ENCODE measurements at regions not wholly inside any gene's neighbourhood (a gene's known extent, or its start where the extent isn't known, plus 50 kb on each side); places are given as distances from the start of the nearest gene placed in this dataset.

DNA sequence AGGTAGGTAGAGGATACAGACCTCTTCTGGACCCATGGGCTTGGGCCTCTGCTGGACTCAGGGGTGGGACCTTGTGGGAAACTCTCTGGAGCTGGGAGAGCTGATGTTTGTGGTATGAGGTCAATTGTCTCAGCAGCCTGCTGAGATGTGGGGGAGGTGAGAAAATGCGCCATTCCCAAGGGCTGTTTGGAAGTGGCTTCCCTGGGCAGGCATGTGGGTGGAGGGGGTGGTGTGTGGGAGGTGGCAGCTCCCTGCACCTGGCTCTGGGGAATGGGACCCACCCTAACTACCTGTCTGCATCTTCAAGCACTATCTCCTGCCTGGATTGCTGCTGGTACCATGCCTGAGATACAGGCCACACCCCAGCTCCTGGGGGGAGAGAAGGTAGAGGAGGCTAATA is 97.4 kb upstream of the THY1 start:
- Mint-ChIP-seq H3K27me3 (peaks cover 4% of the 10 kb centered on the region), H3K27ac (no peak overlapping the region), H3K4me3 (no peak overlapping the region), H3K9me3 (no peaks in the 10 kb centered on the region), H3K4me1 (no peaks in the 10 kb centered on the region), H3K36me3 (no peaks in the 10 kb centered on the region)
- CTCF ChIA-PET = no interaction called here
- DNase-seq = no peak

DNA sequence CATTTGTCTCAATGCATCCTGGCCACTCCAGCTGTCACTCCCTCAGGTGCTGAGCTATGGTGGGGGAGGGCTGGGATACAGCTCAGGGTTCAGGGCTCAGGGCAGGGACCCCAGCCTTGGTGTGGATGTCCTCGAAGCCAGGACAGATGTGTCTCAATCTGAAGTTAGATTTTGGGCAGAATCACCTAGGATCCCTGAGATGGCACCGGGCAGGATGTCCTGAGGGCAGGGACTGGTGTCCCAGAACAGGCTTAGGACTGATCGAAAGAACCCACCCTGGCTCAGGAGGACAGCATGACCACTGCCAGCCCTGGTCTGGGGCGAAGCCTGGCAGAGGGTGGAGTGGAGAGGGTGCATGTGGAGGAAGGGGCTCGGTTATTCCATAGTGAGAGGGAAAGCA is 96.8 kb upstream of the THY1 start:
- H3K36me3 Mint-ChIP-seq = no peaks in the 10 kb centered on the region
- H3K4me3 Mint-ChIP-seq = no peak overlapping the region
- no peak overlapping the region for H3K27ac Mint-ChIP-seq
- CTCF ChIA-PET = no interaction called here
- no peak for DNase-seq
- peaks cover 4% of the 10 kb centered on the region for H3K27me3 Mint-ChIP-seq
- no peaks in the 10 kb centered on the region for H3K9me3 Mint-ChIP-seq
- H3K4me1 Mint-ChIP-seq = no peaks in the 10 kb centered on the region

- peak; percentile 39 for DNase-seq
- H3K36me3 Mint-ChIP-seq = no peaks in the 10 kb centered on the region
- no peaks in the 10 kb centered on the region for H3K9me3 Mint-ChIP-seq
- no peaks in the 10 kb centered on the region for H3K4me1 Mint-ChIP-seq
- H3K27me3 Mint-ChIP-seq = peaks cover 2% of the 10 kb centered on the region
- CTCF ChIA-PET = no interaction called here
- no peak overlapping the region for H3K27ac Mint-ChIP-seq
- H3K4me3 Mint-ChIP-seq = no peak overlapping the region
Measured at GRCh38 chr11:119518746-119519730, 96.1 kb upstream of the THY1 start.

GRCh38 chr11:119515771-119516400 is 92.9 kb upstream of the THY1 start:
- Mint-ChIP-seq H3K36me3 (no peaks in the 10 kb centered on the region), H3K4me1 (no peaks in the 10 kb centered on the region), H3K4me3 (no peak overlapping the region), H3K27ac (no peak overlapping the region), H3K9me3 (no peaks in the 10 kb centered on the region), H3K27me3 (peaks cover 20% of the 10 kb centered on the region)
- CTCF ChIA-PET = no interaction called here
- DNase-seq = no peak

DNA sequence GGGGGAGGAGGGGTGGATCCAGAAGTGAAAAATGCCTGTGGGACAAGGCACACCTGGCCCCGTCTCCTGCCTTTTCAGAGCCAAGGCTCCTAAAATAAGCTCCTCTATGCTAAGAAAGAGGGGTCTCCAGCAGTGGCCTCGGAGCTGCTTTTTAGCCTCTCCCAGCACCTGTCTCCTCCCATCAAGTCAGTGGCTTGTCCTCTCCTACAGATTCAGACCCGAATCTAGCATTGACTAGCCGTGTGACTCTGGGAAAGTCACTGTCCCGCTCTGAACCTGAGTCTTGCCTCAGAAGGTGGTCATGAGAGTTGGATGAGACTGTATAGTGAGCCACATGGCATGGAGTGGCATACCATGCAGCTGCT is 90.8 kb upstream of the THY1 start:
- no peak for DNase-seq
- Mint-ChIP-seq H3K27me3 (peaks cover 20% of the 10 kb centered on the region), H3K36me3 (no peaks in the 10 kb centered on the region), H3K9me3 (no peaks in the 10 kb centered on the region), H3K27ac (no peak overlapping the region), H3K4me1 (no peaks in the 10 kb centered on the region), H3K4me3 (no peak overlapping the region)
- CTCF ChIA-PET = interaction anchor here (0.9 kb wide), 1 partner anchor 128 kb away, joined by 3 read pairs; no protein-coding TSS in a partner anchor

DNA sequence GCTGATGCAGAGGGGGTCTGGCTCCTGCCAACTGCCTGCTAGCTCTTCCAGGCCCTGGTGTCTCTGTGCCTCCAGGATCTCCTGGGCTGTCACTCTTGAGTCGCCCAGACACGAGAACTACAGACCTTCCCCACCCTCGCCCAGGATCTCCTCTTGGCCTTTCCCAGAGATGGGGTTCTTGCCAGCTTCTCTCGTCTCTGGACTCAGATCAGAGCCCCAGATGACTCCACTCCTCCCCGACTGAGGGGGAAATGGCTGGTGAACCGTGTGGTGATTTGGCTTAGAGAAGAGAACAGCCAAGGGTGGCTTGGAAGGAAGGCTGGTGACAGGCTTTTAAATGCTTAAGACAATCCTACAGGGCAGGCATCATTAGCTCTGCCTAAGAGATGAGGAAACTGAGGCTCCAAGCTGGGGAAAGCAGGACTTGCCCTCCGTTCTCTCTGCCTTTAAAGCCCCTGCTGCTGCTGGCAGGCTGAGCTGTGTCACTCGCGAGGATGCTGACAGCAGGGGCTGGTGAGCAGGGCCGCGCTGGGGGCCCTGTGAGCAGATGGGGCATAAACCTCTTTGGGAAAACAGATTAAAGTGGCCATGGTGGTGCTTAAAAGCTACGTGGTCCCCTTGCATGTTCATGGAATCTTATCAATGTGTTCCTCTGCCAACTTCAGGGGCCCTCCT is 90.3 kb upstream of the THY1 start:
- CTCF ChIA-PET = interaction anchor here (0.9 kb wide), 1 partner anchor 128 kb away, joined by 3 read pairs; no protein-coding TSS in a partner anchor
- Mint-ChIP-seq H3K4me3 (no peak overlapping the region), H3K27me3 (peaks cover 20% of the 10 kb centered on the region), H3K27ac (no peak overlapping the region), H3K9me3 (no peaks in the 10 kb centered on the region), H3K36me3 (no peaks in the 10 kb centered on the region), H3K4me1 (no peaks in the 10 kb centered on the region)
- no peak for DNase-seq

DNA sequence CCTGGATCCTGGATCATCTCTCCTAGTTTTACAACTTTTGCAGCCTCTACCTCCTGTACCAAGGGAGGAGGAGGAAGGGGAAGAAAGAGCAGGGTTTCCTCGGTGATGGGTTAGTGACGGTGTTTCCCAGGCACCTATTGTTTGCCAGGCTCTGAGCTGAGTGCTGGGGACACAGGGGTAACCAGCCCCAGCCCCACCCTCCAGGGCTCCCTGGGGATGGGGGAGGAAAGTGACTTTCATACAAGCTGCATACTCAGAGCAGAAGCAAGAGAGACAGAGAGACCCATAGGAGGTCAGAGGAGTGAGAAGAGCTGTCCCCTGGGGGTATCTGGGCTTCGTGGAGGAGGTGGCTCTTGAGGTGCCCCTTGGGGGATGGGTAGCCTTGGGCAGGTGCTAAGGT is 89.4 kb upstream of the THY1 start:
- Mint-ChIP-seq H3K27me3 (peaks cover 20% of the 10 kb centered on the region), H3K4me1 (no peaks in the 10 kb centered on the region), H3K4me3 (no peak overlapping the region), H3K9me3 (no peaks in the 10 kb centered on the region), H3K27ac (no peak overlapping the region), H3K36me3 (no peaks in the 10 kb centered on the region)
- no peak for DNase-seq
- CTCF ChIA-PET = no interaction called here

DNA sequence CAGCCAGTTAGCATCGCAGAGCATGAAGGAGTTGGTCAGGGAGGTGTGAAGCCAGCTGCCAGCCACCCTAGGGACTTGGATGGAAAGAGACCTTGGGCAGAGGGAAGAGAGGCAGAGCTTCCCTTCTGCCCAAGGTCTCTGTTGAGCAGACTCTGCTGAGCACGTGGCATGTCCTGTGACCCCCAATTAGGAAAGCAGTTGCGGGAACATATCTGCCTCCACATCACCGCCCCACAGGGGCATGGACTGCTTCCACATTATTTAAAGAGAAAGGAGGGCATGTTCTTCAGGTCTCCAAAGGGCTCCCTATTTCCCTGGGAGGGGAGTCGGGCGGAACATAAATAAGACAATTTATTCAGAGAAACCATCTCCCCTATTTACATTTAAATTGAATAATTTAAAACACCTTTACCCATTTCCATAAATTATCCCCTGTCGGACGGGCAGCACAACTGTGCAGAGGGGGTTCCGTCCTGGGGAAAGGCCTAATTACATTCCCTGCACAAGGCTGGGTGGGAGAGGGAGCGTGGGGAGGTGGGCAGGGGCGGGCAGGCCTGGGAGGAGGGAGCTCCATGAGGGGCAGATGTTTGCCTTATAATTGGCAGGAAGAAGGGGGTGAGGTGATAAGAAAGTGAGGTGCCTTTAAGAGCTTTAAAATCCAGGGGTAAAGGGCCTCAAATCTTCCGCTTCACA is 88.8 kb upstream of the THY1 start:
- CTCF ChIA-PET = no interaction called here

GRCh38 chr11:119509969-119510401 is 87.0 kb upstream of the THY1 start:
- DNase-seq = no peak
- no peaks in the 10 kb centered on the region for H3K4me1 Mint-ChIP-seq
- no peaks in the 10 kb centered on the region for H3K36me3 Mint-ChIP-seq
- CTCF ChIA-PET = interaction anchor here (1.0 kb wide), 1 partner anchor 35 kb away, joined by 3 read pairs; no protein-coding TSS in a partner anchor
- H3K4me3 Mint-ChIP-seq = no peak overlapping the region
- H3K9me3 Mint-ChIP-seq = no peaks in the 10 kb centered on the region
- no peak overlapping the region for H3K27ac Mint-ChIP-seq
- H3K27me3 Mint-ChIP-seq = peaks cover 24% of the 10 kb centered on the region

More for the DNA sequence above, 88.8 kb upstream of the THY1 start:
- Mint-ChIP-seq H3K27ac (no peak overlapping the region), H3K4me3 (no peak overlapping the region), H3K9me3 (no peaks in the 10 kb centered on the region), H3K36me3 (no peaks in the 10 kb centered on the region), H3K4me1 (no peaks in the 10 kb centered on the region), H3K27me3 (peaks cover 20% of the 10 kb centered on the region)
- DNase-seq = no peak

DNA sequence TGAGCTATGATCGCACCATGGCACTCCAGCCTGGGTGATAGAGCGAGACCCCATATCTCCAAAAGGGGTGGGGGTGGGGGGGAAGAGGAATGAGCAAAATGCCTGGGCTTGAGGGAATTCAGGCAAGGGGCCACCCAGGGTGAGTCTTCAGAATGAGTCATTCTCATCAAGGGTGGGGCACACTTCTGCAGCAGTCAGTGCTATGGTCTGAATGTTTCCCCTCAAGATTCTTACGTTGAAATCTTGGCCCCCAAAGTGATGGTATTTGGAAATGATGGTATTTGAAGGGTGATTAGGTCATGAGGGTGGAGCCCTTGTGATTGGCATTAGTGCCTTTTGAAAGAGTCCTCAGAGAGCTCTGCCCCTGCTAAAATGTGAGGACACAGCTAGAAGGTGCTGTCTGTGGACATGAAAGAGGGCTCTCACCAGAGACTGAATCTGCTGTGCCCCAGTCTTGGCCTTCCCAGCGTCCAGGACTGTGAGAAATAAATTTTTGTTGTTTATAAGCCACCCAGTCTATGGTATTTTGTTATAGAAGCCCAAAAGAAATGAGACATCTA is 86.4 kb upstream of the THY1 start:
- DNase-seq = no peak
- no peak overlapping the region for H3K4me3 Mint-ChIP-seq
- H3K27ac Mint-ChIP-seq = no peak overlapping the region
- no peaks in the 10 kb centered on the region for H3K9me3 Mint-ChIP-seq
- CTCF ChIA-PET = no interaction called here
- H3K4me1 Mint-ChIP-seq = no peaks in the 10 kb centered on the region
- H3K36me3 Mint-ChIP-seq = no peaks in the 10 kb centered on the region
- peaks cover 24% of the 10 kb centered on the region for H3K27me3 Mint-ChIP-seq

DNA sequence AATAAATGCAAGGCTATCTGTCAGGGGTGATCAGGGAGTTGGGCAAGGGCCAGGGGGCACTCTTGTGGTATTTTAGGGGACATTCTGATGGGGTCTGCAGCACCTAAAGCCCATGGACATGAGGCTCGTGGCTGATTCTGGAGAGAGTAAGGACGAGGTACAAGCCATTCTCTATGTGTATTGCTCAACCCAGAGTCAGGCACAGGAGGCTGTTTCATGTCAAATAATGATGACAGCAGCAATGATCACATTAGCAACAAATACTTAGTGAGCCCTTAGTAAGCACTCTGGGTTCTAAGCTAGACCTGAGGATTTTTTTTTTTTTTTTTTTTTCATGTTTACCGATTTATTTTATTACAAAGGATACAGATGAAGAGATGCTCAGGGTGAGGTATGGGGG is 83.5 kb upstream of the THY1 start:
- Mint-ChIP-seq H3K4me1 (no peaks in the 10 kb centered on the region), H3K36me3 (no peaks in the 10 kb centered on the region), H3K4me3 (no peak overlapping the region), H3K27me3 (peaks cover 8% of the 10 kb centered on the region), H3K27ac (no peak overlapping the region), H3K9me3 (no peaks in the 10 kb centered on the region)
- DNase-seq = no peak
- CTCF ChIA-PET = no interaction called here

DNA sequence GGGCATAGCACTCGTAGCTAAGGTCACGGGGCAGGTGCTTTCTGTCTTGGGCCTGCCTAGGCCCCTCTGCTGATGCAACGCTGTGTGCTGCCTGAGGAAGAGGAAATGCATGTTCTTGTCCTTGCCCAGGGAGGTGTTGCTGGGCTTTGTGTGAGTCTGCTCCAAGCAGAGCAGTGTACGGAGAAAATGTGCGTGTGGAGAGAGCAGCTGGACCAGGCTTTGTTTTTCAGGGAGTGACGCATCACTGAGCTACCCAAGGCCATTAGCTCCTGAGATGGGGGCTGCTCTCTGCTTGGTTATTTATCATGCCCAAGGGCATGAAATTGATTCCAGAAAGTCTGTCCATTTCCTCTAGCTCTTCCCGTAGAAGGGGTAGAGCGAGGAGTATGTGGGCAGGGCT is 82.9 kb upstream of the THY1 start:
- H3K36me3 Mint-ChIP-seq = no peaks in the 10 kb centered on the region
- no peaks in the 10 kb centered on the region for H3K9me3 Mint-ChIP-seq
- no peak overlapping the region for H3K27ac Mint-ChIP-seq
- DNase-seq = no peak
- CTCF ChIA-PET = no interaction called here
- no peaks in the 10 kb centered on the region for H3K4me1 Mint-ChIP-seq
- H3K27me3 Mint-ChIP-seq = peaks cover 8% of the 10 kb centered on the region
- no peak overlapping the region for H3K4me3 Mint-ChIP-seq

DNA sequence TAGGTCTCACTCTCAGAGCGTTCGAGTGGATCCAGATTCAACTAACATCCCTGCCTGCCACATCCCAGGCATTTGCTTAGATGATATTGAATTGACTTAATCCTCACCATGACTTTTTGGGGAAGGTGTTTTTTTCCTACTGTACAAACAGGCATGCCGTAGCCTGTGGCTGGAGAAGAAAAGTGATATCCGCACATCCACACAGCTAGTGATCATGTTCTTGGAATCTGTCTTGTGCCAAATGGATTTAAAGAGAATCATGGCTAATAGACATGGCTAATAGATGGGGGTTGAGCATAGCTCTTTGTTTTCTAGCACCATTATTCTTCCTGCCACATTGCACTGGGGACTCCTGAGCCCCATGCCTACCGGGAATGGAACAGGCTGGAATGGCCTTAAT is 82.1 kb upstream of the THY1 start:
- CTCF ChIA-PET = interaction anchor here (1.1 kb wide), 1 partner anchor 31 kb away, joined by 3 read pairs; no protein-coding TSS in a partner anchor
- H3K4me3 Mint-ChIP-seq = no peak overlapping the region
- peaks cover 8% of the 10 kb centered on the region for H3K27me3 Mint-ChIP-seq
- H3K4me1 Mint-ChIP-seq = no peaks in the 10 kb centered on the region
- no peak overlapping the region for H3K27ac Mint-ChIP-seq
- H3K36me3 Mint-ChIP-seq = no peaks in the 10 kb centered on the region
- DNase-seq = no peak
- no peaks in the 10 kb centered on the region for H3K9me3 Mint-ChIP-seq

- H3K36me3 Mint-ChIP-seq = no peaks in the 10 kb centered on the region
- no peaks in the 10 kb centered on the region for H3K9me3 Mint-ChIP-seq
- no peak for DNase-seq
- CTCF ChIA-PET = interaction anchor here (1.1 kb wide), 1 partner anchor 30 kb away, joined by 3 read pairs; no protein-coding TSS in a partner anchor
- H3K27me3 Mint-ChIP-seq = peaks cover 8% of the 10 kb centered on the region
- H3K4me3 Mint-ChIP-seq = no peak overlapping the region
- H3K4me1 Mint-ChIP-seq = no peaks in the 10 kb centered on the region
- no peak overlapping the region for H3K27ac Mint-ChIP-seq
Measured at GRCh38 chr11:119504371-119504770, 81.4 kb upstream of the THY1 start.
